Left lung (tissue), 4 donors: ENCODE measurements at regions not wholly inside any gene's neighbourhood (a gene's known extent, or its start where the extent isn't known, plus 50 kb on each side); places are given as distances from the start of the nearest gene placed in this dataset.

Experiments used
- ATAC-seq: fragments of 200-7000 bp; cut with Tn5 transposase; one replicate; pipeline ENCODE4 v1.9.1; 2020; ENCODE audit warnings: moderate library complexity
- DNase-seq, 4 donors: peaks; one replicate each; pipeline ENCODE4 v3.0.0-alpha.2; 2013 to 2020
- H3K27ac ChIP-seq, 2 donors: fragments of 200-600 bp; sonication (generic) in 1 of 2; one replicate each; pipeline versions ENCODE4 v1.5.0 to v1.8.0; 2020 to 2021
- H3K27me3 ChIP-seq, 2 donors: fragments of 200-600 bp; sonication (generic) in 1 of 2; one replicate each; pipeline versions ENCODE4 v1.5.0 to v1.8.0; 2020 to 2021
- H3K36me3 ChIP-seq, 2 donors: fragments of 200-600 bp; sonication (generic) in 1 of 2; one replicate each; pipeline versions ENCODE4 v1.5.0 to v1.8.0; 2020 to 2021
- H3K4me1 ChIP-seq, 2 donors: fragments of 200-600 bp; one replicate each; pipeline ENCODE4 v1.8.0; 2021
- H3K4me3 ChIP-seq, 2 donors: fragments of 200-600 bp; sonication (generic) in 1 of 2; one replicate each; pipeline versions ENCODE4 v1.5.0 to v1.8.0; 2020 to 2021; ENCODE audit warnings: mild to moderate bottlenecking in 1 of 2
- H3K9me3 ChIP-seq, 2 donors: fragments of 200-600 bp; sonication (generic) in 1 of 2; one replicate each; pipeline versions ENCODE4 v1.5.0 to v1.8.0; 2020 to 2021
- intact Hi-C, 2 donors: fragments of 100-400 bp; cut with DNase I; formaldehyde crosslinking; loops; one replicate each; pipeline versions ENCODE4 v1.11.2 to v1.14.2; 2022
- TF ChIP-seq, protein P1 (sequence below), 2 donors: fragments of 200-600 bp; sonication (generic) in 1 of 2; IDR thresholded peaks; one replicate each; pipeline versions ENCODE4 v1.5.0 to v1.8.0; 2021; ENCODE audit warnings: antibody characterized with exemption in 2 of 2
- donor health status: DM: no; HTN: yes; CAD: no.
- donor health status: DM: no; HTN: no; CAD: no.

DNA sequence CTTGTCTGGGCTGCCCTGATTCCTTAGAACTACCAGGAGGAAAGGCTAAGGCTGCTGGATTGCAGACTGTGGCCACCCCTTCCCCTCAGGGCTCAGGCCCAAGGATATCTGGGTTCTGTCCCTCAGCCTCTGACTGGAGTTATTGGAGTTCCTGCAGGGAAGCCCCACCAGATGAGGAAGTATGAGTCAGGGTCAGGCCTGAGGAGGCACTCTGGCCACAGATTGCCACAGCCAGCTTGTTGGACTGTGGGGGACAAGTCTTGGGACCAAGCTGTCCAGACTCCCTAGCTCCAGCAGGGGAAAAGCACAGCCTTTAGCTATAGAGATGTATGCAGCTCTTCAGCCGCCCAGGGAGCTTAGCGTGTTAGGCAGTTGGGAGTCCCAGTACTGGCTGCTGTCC lies 381.9 kb upstream of the TOM1L1 start:
- peaks cover 0 to 4% of the 10 kb centered on the region in 2 donors for H3K9me3 ChIP-seq
- no peaks in the 10 kb centered on the region for H3K4me1 ChIP-seq
- no peaks in the 10 kb centered on the region for H3K36me3 ChIP-seq
- no peak overlapping the region for H3K27ac ChIP-seq
- ATAC-seq, result no peak
- no peak overlapping the region for H3K4me3 ChIP-seq
- DNase-seq, result no peak
- TF ChIP-seq, protein P1, sequence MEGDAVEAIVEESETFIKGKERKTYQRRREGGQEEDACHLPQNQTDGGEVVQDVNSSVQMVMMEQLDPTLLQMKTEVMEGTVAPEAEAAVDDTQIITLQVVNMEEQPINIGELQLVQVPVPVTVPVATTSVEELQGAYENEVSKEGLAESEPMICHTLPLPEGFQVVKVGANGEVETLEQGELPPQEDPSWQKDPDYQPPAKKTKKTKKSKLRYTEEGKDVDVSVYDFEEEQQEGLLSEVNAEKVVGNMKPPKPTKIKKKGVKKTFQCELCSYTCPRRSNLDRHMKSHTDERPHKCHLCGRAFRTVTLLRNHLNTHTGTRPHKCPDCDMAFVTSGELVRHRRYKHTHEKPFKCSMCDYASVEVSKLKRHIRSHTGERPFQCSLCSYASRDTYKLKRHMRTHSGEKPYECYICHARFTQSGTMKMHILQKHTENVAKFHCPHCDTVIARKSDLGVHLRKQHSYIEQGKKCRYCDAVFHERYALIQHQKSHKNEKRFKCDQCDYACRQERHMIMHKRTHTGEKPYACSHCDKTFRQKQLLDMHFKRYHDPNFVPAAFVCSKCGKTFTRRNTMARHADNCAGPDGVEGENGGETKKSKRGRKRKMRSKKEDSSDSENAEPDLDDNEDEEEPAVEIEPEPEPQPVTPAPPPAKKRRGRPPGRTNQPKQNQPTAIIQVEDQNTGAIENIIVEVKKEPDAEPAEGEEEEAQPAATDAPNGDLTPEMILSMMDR (IDR thresholded peaks at IDR 0.05), result no peak
- intact Hi-C loops, result no loop called here
- H3K27me3 ChIP-seq, result no peaks in the 10 kb centered on the region

DNA sequence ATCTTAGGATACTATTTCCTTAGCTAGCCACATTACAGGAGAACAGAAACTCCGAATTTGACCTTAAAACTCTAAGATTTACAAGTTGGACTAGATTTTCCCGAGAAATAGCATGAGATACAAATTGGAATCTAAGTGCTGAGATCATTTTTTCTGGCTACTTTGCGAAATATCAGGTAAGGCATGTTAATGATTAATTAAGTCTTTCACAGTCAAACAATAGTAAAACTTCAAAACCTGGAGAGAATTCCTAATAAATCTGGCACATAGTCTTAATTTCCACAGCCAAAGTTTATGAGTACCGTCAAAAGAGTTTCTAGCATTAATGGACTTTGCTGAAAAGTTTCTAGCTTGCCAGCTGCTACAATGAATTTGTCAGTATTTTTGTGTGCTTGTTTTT lies 379.5 kb upstream of the TOM1L1 start:
- Histone ChIP-seq H3K4me1 (no peaks in the 10 kb centered on the region), H3K27me3 (no peaks in the 10 kb centered on the region), H3K27ac (no peak overlapping the region), H3K36me3 (no peaks in the 10 kb centered on the region), H3K9me3 (peaks cover 0 to 3% of the 10 kb centered on the region in 2 donors), H3K4me3 (no peak overlapping the region)
- DNase-seq, result peak in 1 of 4 donors; percentile 2
- intact Hi-C loops, result no loop called here
- TF ChIP-seq, protein P1 (IDR thresholded peaks at IDR 0.05), result no peak
- ATAC-seq, result no peak

DNA sequence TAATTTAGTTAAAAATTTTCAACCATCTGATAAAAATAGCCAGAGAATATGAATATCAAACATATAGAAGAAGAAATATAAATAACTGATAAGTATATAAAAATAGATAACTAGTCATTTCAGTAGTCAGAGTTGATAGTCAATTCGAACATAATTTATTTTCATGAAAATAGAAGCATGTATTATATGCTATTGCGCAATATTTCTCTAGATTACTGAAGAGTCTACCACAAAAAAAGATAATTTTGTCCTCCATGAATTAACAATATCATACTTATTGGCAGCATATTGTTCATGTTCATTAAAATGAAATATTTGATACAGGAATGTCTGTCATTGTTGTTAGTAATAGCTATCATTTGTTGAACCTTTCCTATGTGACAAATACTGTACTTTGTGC lies 376.2 kb upstream of the TOM1L1 start:
- intact Hi-C loops, result no loop called here
- no peak overlapping the region for H3K27ac ChIP-seq

DNA sequence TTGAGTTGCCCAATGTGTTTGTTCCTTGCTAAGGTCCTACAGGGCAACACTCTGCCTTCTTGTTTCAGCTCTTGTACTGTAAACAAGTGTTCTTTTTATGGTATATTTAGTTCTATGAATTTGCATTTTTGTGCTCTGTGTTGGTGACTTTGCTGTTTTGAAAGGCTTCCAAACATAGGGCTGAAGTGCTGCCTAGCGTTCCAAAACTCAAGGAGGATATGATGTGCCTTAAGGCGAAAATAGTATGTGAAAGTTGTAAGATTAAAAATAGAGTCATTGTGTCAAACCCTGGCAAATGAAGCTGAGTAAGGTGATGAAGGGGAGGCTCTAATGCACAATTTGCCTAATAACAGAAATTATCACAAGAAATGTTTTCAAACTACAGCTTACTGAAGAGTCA lies 372.7 kb upstream of the TOM1L1 start:
- no peak for ATAC-seq

More for the DNA sequence above, 376.2 kb upstream of the TOM1L1 start:
- Histone ChIP-seq H3K9me3 (no peaks in the 10 kb centered on the region), H3K27me3 (no peaks in the 10 kb centered on the region), H3K36me3 (no peaks in the 10 kb centered on the region), H3K4me1 (no peaks in the 10 kb centered on the region), H3K4me3 (no peak overlapping the region)
- TF ChIP-seq, protein P1 (IDR thresholded peaks at IDR 0.05), result no peak
- no peak for ATAC-seq
- no peak for DNase-seq

DNA sequence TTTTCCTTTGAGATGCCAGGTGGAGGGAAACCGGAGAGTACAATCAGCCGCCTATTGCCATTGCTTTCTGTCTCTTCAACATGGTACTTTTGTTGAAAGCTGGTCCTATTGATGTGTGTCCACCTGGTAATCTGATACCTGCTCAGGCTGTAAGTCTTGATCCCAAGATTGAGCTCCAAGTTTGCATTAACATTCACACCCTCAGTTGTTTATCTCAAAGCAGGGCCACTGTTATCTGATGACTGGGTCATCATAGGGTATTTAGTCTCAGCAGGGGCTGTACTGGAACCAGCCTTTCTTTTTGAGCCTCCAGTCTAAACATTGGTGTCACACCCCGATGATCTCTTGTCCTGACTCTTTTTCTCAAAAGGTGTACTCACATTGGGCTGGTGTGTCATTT lies 370.3 kb upstream of the TOM1L1 start:
- intact Hi-C loops, result no loop called here
- Histone ChIP-seq H3K9me3 (no peaks in the 10 kb centered on the region), H3K27me3 (no peaks in the 10 kb centered on the region), H3K36me3 (no peaks in the 10 kb centered on the region), H3K27ac (no peak overlapping the region), H3K4me3 (no peak overlapping the region), H3K4me1 (no peaks in the 10 kb centered on the region)
- ATAC-seq (no peak), DNase-seq (no peak)
- TF ChIP-seq, protein P1 (IDR thresholded peaks at IDR 0.05), result no peak

More for the DNA sequence above, 372.7 kb upstream of the TOM1L1 start:
- no peaks in the 10 kb centered on the region for H3K36me3 ChIP-seq
- H3K27me3 ChIP-seq, result no peaks in the 10 kb centered on the region
- H3K4me3 ChIP-seq, result no peak overlapping the region
- TF ChIP-seq, protein P1 (IDR thresholded peaks at IDR 0.05), result no peak
- no peak for DNase-seq
- intact Hi-C loops, result no loop called here
- H3K9me3 ChIP-seq, result no peaks in the 10 kb centered on the region
- no peak overlapping the region for H3K27ac ChIP-seq
- H3K4me1 ChIP-seq, result no peaks in the 10 kb centered on the region
